Peyer's patch (tissue), 4 donors: ENCODE measurements at regions not wholly inside any gene's neighbourhood (a gene's known extent, or its start where the extent isn't known, plus 50 kb on each side); places are given as distances from the start of the nearest gene placed in this dataset.
"Not testable (repeated sequence)": the region's sequence is repeated elsewhere in the genome, so short reads cannot be mapped to it uniquely, and the experiment has no call there.

Source experiments
- POLR2A ChIP-seq, 2 donors: fragments of 450-650 bp; IDR thresholded peaks; one replicate each; pipeline ENCODE4 v1.5.1; 2017; ENCODE audit warnings: antibody characterized with exemption in 2 of 2, mild to moderate bottlenecking in 2 of 2, moderate library complexity in 2 of 2
- TF ChIP-seq, protein P1 (sequence below), 6 experiments: fragments of 450-650 bp in 4 of 6; fragments of 200-600 bp in 2 of 6; sonication (generic) in 1 of 6; IDR thresholded peaks; one replicate each; pipeline ENCODE4 v1.5.1; 2017 to 2019; ENCODE audit warnings: antibody characterized with exemption in 6 of 6, mild to moderate bottlenecking in 3 of 6, moderate library complexity in 1 of 6

DNA sequence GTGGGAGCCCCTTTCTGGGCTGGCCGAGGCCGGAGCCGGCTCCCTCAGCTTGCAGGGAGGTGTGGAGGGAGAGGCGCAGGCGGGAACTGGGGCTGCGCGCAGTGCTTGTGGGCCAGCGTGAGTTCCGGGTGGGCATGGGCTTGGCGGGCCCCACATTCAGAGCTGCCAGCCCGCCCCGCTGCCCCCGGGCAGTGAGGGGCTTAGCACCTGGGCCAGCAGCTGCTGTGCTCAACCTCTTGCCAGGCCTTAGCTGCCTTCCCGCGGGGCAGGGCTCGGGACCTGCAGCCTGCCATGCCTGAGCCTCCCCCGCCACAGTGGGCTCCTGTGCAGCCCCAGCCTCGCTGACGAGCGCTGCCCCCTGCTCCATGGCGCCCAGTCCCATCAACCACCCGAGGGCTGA is 136.9 kb upstream of the JADE1 start:
- TF ChIP-seq, protein P1, sequence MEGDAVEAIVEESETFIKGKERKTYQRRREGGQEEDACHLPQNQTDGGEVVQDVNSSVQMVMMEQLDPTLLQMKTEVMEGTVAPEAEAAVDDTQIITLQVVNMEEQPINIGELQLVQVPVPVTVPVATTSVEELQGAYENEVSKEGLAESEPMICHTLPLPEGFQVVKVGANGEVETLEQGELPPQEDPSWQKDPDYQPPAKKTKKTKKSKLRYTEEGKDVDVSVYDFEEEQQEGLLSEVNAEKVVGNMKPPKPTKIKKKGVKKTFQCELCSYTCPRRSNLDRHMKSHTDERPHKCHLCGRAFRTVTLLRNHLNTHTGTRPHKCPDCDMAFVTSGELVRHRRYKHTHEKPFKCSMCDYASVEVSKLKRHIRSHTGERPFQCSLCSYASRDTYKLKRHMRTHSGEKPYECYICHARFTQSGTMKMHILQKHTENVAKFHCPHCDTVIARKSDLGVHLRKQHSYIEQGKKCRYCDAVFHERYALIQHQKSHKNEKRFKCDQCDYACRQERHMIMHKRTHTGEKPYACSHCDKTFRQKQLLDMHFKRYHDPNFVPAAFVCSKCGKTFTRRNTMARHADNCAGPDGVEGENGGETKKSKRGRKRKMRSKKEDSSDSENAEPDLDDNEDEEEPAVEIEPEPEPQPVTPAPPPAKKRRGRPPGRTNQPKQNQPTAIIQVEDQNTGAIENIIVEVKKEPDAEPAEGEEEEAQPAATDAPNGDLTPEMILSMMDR (IDR thresholded peaks at IDR 0.05) = not testable (repeated sequence)
- not testable (repeated sequence) for TF ChIP-seq POLR2A (IDR thresholded peaks at IDR 0.05)
